PC-3 (cell line): ENCODE measurements at regions not wholly inside any gene's neighbourhood (a gene's known extent, or its start where the extent isn't known, plus 50 kb on each side); places are given as distances from the start of the nearest gene placed in this dataset.

Experiments used
- EZH2 ChIP-seq: fragments of 300-600 bp; sonication (generic); IDR thresholded peaks from one replicate; pipeline ENCODE4 v1.6.1; 2017; ENCODE audit warnings: antibody characterized with exemption, mild to moderate bottlenecking, low read length; ENCODE audit not compliant: unreplicated experiment
- TF ChIP-seq, protein P1 (sequence below): fragments of 300-600 bp; sonication (generic); conservative IDR thresholded peaks from 2 replicates; pipeline ENCODE4 v1.5.1; 2017; ENCODE audit warnings: antibody characterized with exemption, low read depth, mild to moderate bottlenecking, low read length

DNA sequence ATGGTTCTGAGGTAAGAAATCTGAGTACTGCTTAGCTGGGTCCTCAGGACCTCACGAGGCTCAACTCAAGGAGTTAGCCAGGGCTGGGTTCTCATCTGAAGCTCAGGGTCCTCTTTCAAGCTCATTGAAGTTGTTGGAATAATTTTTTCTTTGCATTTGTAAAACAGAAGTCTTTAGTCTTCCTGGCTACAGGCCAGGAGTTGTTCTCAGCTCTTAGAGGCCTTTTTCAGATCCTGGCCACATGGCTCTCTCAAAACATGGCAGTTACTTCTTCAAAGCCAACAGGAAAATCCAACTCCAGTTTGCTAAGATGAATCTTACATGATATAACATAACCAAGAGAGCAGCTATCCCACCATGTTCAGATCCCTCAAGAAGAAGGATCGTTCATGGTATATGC, 92.3 kb upstream of the CHODL start:
- no peak for TF ChIP-seq EZH2
- TF ChIP-seq, protein P1, sequence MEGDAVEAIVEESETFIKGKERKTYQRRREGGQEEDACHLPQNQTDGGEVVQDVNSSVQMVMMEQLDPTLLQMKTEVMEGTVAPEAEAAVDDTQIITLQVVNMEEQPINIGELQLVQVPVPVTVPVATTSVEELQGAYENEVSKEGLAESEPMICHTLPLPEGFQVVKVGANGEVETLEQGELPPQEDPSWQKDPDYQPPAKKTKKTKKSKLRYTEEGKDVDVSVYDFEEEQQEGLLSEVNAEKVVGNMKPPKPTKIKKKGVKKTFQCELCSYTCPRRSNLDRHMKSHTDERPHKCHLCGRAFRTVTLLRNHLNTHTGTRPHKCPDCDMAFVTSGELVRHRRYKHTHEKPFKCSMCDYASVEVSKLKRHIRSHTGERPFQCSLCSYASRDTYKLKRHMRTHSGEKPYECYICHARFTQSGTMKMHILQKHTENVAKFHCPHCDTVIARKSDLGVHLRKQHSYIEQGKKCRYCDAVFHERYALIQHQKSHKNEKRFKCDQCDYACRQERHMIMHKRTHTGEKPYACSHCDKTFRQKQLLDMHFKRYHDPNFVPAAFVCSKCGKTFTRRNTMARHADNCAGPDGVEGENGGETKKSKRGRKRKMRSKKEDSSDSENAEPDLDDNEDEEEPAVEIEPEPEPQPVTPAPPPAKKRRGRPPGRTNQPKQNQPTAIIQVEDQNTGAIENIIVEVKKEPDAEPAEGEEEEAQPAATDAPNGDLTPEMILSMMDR, result no peak
